ENCODE measurements at regions not wholly inside any gene's neighbourhood (a gene's known extent, or its start where the extent isn't known, plus 50 kb on each side); places are given as distances from the start of the nearest gene placed in this dataset.

- TF ChIP-seq POLR2A (IDR thresholded peaks at IDR 0.05) (no peak), CTCF (IDR thresholded peaks at IDR 0.05) (no peak), POLR2AphosphoS5 (IDR thresholded peaks at IDR 0.05; ENCODE audit: insufficient read depth in 1 of 2, low read depth in 1 of 2) (no peak)
Measured at GRCh38 chr7:47119261-47119865, 462.5 kb downstream of the TNS3 start.
